BE2C (cell line): ENCODE measurements at regions not wholly inside any gene's neighbourhood (a gene's known extent, or its start where the extent isn't known, plus 50 kb on each side); places are given as distances from the start of the nearest gene placed in this dataset.

Experiments
- DNase-seq: peaks from one replicate; pipeline ENCODE4 v3.0.0-alpha.2; 2020
- H3K27me3 ChIP-seq: fragments of 250-450 bp; sonication (Bioruptor Pico); 2 replicates; pipeline ENCODE4 v1.5.1; 2020; ENCODE audit warnings: mild to moderate bottlenecking
- H3K36me3 ChIP-seq: fragments of 250-450 bp; sonication (Bioruptor Pico); 2 replicates; pipeline ENCODE4 v1.5.1; 2020; ENCODE audit warnings: mild to moderate bottlenecking
- H3K4me1 ChIP-seq: fragments of 250-450 bp; sonication (Bioruptor Pico); 2 replicates; pipeline ENCODE4 v1.5.1; 2020
- H3K4me3 ChIP-seq: 2 replicates; pipeline ENCODE4 v1.5.1; 2011; ENCODE audit warnings: low read depth, low read length
- H3K9me3 ChIP-seq: fragments of 250-450 bp; sonication (Bioruptor Pico); 2 replicates; pipeline ENCODE4 v1.5.1; 2020
- TF ChIP-seq, protein P1 (sequence below): IDR thresholded peaks from 2 replicates; pipeline ENCODE4 v1.5.1; 2012; ENCODE audit warnings: mild to moderate bottlenecking, low read depth, low read length

DNA sequence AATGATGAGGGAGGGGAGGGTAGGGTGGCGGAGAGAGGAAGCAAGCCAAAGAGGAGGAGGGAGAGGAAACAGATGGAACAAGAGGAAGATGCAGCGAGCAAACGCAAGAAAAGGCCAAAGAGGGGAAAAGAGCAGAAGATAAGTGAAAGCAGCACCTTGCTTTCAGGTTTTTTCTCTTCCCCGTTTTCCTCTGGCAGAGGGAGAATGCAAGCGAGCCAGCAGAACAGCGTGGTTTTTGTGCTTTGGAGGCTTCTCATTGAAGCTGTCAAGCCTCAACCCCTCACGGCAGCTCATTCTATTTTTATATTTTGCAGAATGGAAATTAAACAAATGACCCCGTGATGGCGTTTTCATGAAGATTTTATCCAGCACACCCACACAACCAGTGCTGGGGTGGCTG is 67.1 kb upstream of the GRAMD1B start:
- Histone ChIP-seq H3K4me3 (peak overlapping the region; percentile 38), H3K9me3 (no peaks in the 10 kb centered on the region), H3K4me1 (peaks cover 15% of the 10 kb centered on the region), H3K27me3 (no peaks in the 10 kb centered on the region), H3K36me3 (no peaks in the 10 kb centered on the region)
- DNase-seq = no peak
- TF ChIP-seq, protein P1, sequence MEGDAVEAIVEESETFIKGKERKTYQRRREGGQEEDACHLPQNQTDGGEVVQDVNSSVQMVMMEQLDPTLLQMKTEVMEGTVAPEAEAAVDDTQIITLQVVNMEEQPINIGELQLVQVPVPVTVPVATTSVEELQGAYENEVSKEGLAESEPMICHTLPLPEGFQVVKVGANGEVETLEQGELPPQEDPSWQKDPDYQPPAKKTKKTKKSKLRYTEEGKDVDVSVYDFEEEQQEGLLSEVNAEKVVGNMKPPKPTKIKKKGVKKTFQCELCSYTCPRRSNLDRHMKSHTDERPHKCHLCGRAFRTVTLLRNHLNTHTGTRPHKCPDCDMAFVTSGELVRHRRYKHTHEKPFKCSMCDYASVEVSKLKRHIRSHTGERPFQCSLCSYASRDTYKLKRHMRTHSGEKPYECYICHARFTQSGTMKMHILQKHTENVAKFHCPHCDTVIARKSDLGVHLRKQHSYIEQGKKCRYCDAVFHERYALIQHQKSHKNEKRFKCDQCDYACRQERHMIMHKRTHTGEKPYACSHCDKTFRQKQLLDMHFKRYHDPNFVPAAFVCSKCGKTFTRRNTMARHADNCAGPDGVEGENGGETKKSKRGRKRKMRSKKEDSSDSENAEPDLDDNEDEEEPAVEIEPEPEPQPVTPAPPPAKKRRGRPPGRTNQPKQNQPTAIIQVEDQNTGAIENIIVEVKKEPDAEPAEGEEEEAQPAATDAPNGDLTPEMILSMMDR = no peak

DNA sequence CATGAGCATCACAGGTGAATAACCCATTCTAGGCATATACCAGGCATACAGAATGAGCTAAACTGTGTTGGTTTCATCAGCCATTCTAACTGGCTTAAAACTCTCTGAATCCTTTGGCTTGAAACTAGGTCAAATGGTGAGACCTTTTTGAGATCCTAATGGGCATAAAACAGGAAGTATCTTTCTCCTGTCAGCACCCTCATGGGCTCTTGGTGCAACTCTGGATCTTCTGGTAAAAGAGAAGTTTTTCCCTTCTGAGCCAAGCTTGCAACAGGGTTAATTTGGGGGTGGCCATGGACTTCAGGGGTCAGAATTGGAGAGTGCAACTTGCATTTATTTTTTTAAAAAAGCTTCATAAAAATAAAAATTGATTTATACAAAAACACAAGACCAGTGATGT is 67.9 kb upstream of the GRAMD1B start:
- H3K27me3 ChIP-seq = no peaks in the 10 kb centered on the region
- H3K4me3 ChIP-seq = no peak overlapping the region
- H3K9me3 ChIP-seq = no peaks in the 10 kb centered on the region
- TF ChIP-seq, protein P1 = no peak
- no peak for DNase-seq
- H3K4me1 ChIP-seq = peaks cover 15% of the 10 kb centered on the region
- H3K36me3 ChIP-seq = no peaks in the 10 kb centered on the region

DNA sequence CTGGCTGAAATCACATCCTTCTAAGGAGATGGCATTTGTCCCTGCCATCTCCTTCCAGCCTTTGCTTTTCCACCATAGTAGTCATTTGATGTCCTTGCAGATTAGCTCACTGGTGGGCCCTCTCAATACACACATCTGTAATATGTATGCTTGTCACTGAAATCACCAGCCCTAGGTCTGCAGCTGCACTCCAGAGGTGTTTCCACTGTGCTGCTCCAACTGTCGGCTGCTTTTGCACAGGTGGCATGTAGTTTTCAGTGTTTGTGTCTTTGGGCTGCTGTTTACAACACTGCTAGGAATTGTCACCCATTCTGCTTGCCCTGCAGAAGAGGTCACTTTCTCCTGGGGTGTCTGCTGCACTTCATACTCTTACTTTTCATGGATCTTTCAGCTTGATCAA is 69.0 kb upstream of the GRAMD1B start:
- H3K4me3 ChIP-seq = no peak overlapping the region
- H3K36me3 ChIP-seq = no peaks in the 10 kb centered on the region
- H3K4me1 ChIP-seq = peaks cover 15% of the 10 kb centered on the region
- no peaks in the 10 kb centered on the region for H3K27me3 ChIP-seq
- H3K9me3 ChIP-seq = no peaks in the 10 kb centered on the region
- DNase-seq = no peak
- TF ChIP-seq, protein P1 = no peak

DNA sequence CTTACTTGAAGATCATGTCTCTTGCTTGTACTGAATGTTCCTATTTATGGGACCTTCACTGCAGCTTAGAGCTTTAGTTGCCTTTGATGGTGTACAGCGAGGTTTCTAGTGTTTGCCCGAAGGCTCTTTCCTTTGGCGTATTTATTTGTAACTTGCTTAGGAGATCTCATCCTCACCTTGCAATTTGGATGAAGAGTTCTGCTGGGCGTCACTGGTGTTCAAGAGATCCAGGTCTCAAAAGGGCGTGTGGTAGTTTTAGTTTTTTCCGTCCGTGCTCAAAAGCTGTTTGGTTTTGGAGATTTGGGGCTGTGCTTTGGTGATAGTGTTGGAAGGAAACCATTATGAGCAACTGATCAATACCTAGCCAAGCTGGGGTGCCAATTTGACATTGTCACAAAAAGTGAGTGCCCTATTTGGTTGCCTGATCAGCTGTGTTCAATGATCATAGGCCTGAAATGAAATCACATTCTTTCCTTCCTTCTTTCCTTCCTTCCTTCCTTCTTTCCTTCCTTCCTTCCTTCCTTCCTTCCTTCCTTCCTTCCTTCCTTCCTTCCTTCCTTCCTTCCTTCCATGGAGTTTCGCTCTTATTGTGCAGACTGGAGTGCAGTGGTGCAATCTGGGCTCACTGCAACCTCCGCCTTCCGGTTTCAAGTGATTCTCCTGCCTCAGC is 69.7 kb upstream of the GRAMD1B start:
- H3K4me1 ChIP-seq = peaks cover 15% of the 10 kb centered on the region
- DNase-seq = no peak
- H3K27me3 ChIP-seq = no peaks in the 10 kb centered on the region
- H3K9me3 ChIP-seq = no peaks in the 10 kb centered on the region
- no peak overlapping the region for H3K4me3 ChIP-seq
- TF ChIP-seq, protein P1 = no peak
- no peaks in the 10 kb centered on the region for H3K36me3 ChIP-seq

DNA sequence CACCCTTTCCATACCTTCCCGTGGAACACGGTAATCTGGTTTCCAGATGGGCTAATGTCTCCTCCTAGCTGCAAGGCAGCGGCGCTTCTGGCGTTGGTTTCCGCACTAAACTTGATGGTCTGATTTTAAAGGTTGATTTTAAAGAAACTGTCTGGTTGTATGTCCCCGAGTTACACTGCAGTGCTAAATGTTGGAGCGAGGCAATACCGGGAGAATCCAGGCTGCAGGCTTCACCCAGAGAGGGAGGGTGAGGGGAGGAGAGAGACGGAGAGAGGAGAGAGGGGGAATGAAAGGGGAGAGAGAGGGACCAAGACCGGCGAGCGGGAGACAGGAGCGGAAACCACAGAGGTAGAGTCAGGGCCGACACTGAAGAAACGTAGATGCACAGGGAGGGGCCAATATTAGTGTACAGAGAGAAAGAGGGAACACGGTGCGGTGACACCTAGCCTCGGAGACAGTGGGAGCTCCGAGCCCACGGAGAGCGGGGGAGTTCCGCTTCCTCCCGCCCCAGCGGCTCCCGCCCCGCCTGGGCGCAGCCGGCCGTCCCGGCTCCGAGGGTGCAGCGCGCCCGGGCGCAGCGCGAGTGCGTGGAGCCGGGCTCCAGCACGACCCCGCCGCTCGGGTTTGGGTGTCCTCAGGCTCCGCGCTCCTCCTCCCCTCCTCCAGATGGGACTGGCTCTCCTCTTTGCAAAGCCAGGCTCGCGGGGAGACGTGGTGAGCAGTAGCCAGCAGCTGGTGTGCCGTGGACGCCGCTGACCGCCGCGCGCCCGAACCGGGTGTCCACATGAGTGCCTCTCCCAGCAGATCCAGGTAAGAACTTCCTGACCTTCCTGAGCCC is 71.9 kb upstream of the GRAMD1B start:
- H3K36me3 ChIP-seq = no peaks in the 10 kb centered on the region
- H3K4me3 ChIP-seq = peak overlapping the region; percentile 84
- H3K9me3 ChIP-seq = no peaks in the 10 kb centered on the region
- H3K4me1 ChIP-seq = peaks cover 8% of the 10 kb centered on the region
- TF ChIP-seq, protein P1 = peak; percentile 47
- DNase-seq = peak; percentile 57
- no peaks in the 10 kb centered on the region for H3K27me3 ChIP-seq
